ENCODE measurements at regions not wholly inside any gene's neighbourhood (a gene's known extent, or its start where the extent isn't known, plus 50 kb on each side); places are given as distances from the start of the nearest gene placed in this dataset.

DNA sequence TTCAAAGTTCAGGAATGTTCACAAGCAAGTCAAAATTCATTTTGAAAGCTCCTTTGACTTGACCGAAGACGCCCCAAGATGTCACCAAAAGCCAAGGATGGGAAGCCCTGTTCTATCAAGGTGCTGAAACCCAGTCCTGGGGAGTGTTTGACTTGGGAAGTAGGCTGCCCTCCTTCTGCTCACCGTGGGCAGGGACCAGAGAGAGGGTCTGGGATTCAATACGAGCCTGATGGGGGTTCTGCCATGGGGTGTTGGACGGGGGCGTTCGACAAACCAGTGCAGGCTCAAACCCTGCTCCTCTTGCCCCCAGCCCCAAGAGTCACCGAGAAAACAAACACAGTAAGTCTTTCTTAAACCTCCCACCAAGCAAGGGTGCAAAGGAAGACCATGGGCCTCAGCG lies 150.1 kb upstream of the DIO3 start:
- Histone ChIP-seq H3K27me3 (ENCODE audit: control insufficient read depth, insufficient read depth, low read length) (no peaks in the 10 kb centered on the region), H3K9me3 (ENCODE audit: control insufficient read depth, insufficient read depth, low read depth, low read length) (no peaks in the 10 kb centered on the region), H3K4me3 (ENCODE audit: low read depth in 2 of 2, low read length in 2 of 2) (no peak overlapping the region), H3K27ac (ENCODE audit: low read length) (no peak overlapping the region), H3K36me3 (ENCODE audit: control insufficient read depth, insufficient read depth, low read length) (no peaks in the 10 kb centered on the region), H3K4me1 (ENCODE audit: control insufficient read depth, insufficient read depth, low read length) (no peaks in the 10 kb centered on the region)
- in situ Hi-C loops (cut with HindIII; ENCODE audit: low pct_unique_long_range_greater_than_20kb, low sequenced_read_pairs) (no loop called here), intact Hi-C loops (cut with micrococcal nuclease; ENCODE audit: unreplicated experiment) (no loop called here)
- no peak for DNase-seq (ENCODE audit: low read depth, low spot score)
- no peak for ATAC-seq
- BruUV-seq (replicated peaks): no TSS peak
- TF ChIP-seq SIN3A (IDR thresholded peaks at IDR 0.05; ENCODE audit: borderline replicate concordance, insufficient read depth, low read depth, low read length) (no peak), TCF7L2 (IDR thresholded peaks at IDR 0.05; ENCODE audit: low read depth, low read length) (no peak), POLR2AphosphoS5 (IDR thresholded peaks at IDR 0.05; ENCODE audit: low read depth, low read length) (no peak)
- TF ChIP-seq, protein P1, sequence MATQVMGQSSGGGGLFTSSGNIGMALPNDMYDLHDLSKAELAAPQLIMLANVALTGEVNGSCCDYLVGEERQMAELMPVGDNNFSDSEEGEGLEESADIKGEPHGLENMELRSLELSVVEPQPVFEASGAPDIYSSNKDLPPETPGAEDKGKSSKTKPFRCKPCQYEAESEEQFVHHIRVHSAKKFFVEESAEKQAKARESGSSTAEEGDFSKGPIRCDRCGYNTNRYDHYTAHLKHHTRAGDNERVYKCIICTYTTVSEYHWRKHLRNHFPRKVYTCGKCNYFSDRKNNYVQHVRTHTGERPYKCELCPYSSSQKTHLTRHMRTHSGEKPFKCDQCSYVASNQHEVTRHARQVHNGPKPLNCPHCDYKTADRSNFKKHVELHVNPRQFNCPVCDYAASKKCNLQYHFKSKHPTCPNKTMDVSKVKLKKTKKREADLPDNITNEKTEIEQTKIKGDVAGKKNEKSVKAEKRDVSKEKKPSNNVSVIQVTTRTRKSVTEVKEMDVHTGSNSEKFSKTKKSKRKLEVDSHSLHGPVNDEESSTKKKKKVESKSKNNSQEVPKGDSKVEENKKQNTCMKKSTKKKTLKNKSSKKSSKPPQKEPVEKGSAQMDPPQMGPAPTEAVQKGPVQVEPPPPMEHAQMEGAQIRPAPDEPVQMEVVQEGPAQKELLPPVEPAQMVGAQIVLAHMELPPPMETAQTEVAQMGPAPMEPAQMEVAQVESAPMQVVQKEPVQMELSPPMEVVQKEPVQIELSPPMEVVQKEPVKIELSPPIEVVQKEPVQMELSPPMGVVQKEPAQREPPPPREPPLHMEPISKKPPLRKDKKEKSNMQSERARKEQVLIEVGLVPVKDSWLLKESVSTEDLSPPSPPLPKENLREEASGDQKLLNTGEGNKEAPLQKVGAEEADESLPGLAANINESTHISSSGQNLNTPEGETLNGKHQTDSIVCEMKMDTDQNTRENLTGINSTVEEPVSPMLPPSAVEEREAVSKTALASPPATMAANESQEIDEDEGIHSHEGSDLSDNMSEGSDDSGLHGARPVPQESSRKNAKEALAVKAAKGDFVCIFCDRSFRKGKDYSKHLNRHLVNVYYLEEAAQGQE (IDR thresholded peaks at IDR 0.05; ENCODE audit: insufficient read depth in 1 of 2, low read depth in 2 of 2, low read length in 1 of 2): no peak
- ChIA-PET CTCF (no interaction called here), POLR2A (no interaction called here)

DNA sequence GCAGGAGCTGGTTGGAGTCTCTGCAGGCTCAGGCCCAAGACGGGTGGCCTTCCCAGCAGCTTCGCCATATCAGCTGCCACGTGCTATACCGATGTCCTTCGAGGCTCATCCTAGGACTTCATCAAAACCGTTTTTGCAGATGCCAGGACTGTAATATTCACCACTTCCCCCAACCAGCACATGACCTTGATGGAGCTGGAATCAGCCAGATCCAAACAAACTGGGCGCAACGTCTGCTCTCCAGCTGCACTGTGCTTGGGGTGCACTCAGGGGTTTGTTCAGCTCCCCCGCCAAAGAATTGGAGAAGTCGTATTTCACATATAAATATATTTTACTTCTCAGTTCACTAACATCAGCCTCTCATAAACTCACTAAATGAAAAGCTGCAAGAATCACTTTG lies 149.5 kb upstream of the DIO3 start:
- Histone ChIP-seq H3K9me3 (ENCODE audit: control insufficient read depth, insufficient read depth, low read depth, low read length) (no peaks in the 10 kb centered on the region), H3K4me1 (ENCODE audit: control insufficient read depth, insufficient read depth, low read length) (no peaks in the 10 kb centered on the region), H3K27me3 (ENCODE audit: control insufficient read depth, insufficient read depth, low read length) (no peaks in the 10 kb centered on the region), H3K36me3 (ENCODE audit: control insufficient read depth, insufficient read depth, low read length) (no peaks in the 10 kb centered on the region), H3K4me3 (ENCODE audit: low read depth in 2 of 2, low read length in 2 of 2) (no peak overlapping the region), H3K27ac (ENCODE audit: low read length) (no peak overlapping the region)
- BruUV-seq (replicated peaks): no TSS peak
- CTCF ChIA-PET: no interaction called here
- no peak for DNase-seq (ENCODE audit: low read depth, low spot score)
- in situ Hi-C loops (cut with HindIII; ENCODE audit: low pct_unique_long_range_greater_than_20kb, low sequenced_read_pairs) (no loop called here), intact Hi-C loops (cut with micrococcal nuclease; ENCODE audit: unreplicated experiment) (no loop called here)
- TF ChIP-seq POLR2AphosphoS5 (IDR thresholded peaks at IDR 0.05; ENCODE audit: low read depth, low read length) (no peak), TCF7L2 (IDR thresholded peaks at IDR 0.05; ENCODE audit: low read depth, low read length) (no peak), CTCF (IDR thresholded peaks at IDR 0.05) (no peak), SIN3A (IDR thresholded peaks at IDR 0.05; ENCODE audit: borderline replicate concordance, insufficient read depth, low read depth, low read length) (no peak)
- TF ChIP-seq, protein P1 (IDR thresholded peaks at IDR 0.05; ENCODE audit: insufficient read depth in 1 of 2, low read depth in 2 of 2, low read length in 1 of 2): no peak
- POLR2A ChIA-PET: no interaction called here
- no peak for ATAC-seq

Data from Panc1 (cell line).